Adrenal gland (tissue), 9 donors: ENCODE measurements at regions not wholly inside any gene's neighbourhood (a gene's known extent, or its start where the extent isn't known, plus 50 kb on each side); places are given as distances from the start of the nearest gene placed in this dataset.

Experiments used
- DNase-seq, 7 donors: peaks; one replicate each; pipeline ENCODE4 v3.0.0-alpha.2; 2019 to 2020
- H3K27ac ChIP-seq, 5 donors: fragments of 200-600 bp; sonication (generic) in 4 of 5; 1 replicate in 3 of 5; 2 replicates in 2 of 5; pipeline versions ENCODE4 v1.5.1 to v1.8.0; 2016 to 2020; ENCODE audit warnings: mild to moderate bottlenecking in 1 of 5
- H3K27me3 ChIP-seq: fragments of 200-600 bp; 2 replicates; pipeline ENCODE4 v1.8.0; 2021
- H3K36me3 ChIP-seq, 2 donors: fragments of 200-600 bp; replicated peaks in 1 of 2; 1 replicate in 1 of 2; 2 replicates in 1 of 2; pipeline versions ENCODE4 v1.5.1 to v1.8.0; 2018 to 2022
- H3K4me1 ChIP-seq, 2 donors: fragments of 200-600 bp; replicated peaks in 1 of 2; 1 replicate in 1 of 2; 2 replicates in 1 of 2; pipeline versions ENCODE4 v1.5.1 to v1.8.0; 2018 to 2021
- H3K4me3 ChIP-seq, 4 donors: fragments of 200-600 bp; sonication (generic) in 3 of 4; one replicate each; pipeline ENCODE4 v1.5.1; 2016 to 2018
- H3K9me3 ChIP-seq, 3 donors: fragments of 200-600 bp; sonication (generic) in 1 of 3; replicated peaks in 1 of 3; 1 replicate in 2 of 3; 2 replicates in 1 of 3; pipeline versions ENCODE4 v1.5.1 to v1.8.0; 2016 to 2021
- POLR2A ChIP-seq, 2 donors: fragments of 450-650 bp; IDR thresholded peaks; one replicate each; pipeline ENCODE4 v1.6.1; 2017; ENCODE audit warnings: antibody characterized with exemption in 2 of 2, mild to moderate bottlenecking in 2 of 2, moderate library complexity in 1 of 2
- WGBS, 4 donors: extraction: QIAGEN DNeasy Blood & Tissue Kit in 2 of 4; methylation state at CpG; one replicate each; pipeline versions ENCODE4 v1.1.5 to v1.1.7; 2013 to 2017; 5-methylcytosine and 5-hydroxymethylcytosine counted together
- intact Hi-C, 2 donors: fragments of 100-400 bp; cut with DNase I; formaldehyde crosslinking; loops; one replicate each; pipeline versions ENCODE4 v1.14.1 to v1.15.0; 2022 to 2023
- TF ChIP-seq, protein P1 (sequence below), 6 experiments: fragments of 450-650 bp in 4 of 6; fragments of 200-600 bp in 2 of 6; sonication (generic) in 1 of 6; IDR thresholded peaks; 1 replicate in 5 of 6; 2 replicates in 1 of 6; pipeline versions ENCODE4 v1.5.1 to v1.8.0; 2016 to 2021; ENCODE audit warnings: antibody characterized with exemption in 6 of 6, mild to moderate bottlenecking in 2 of 6, moderate library complexity in 1 of 6
- donor health status: healthy with polysubstance abuse.
- donor health status: Bipolar disorder and iron deficiency.
- donor health status: DM: yes; HTN: yes; CAD: no.
- donor health status: DM: no; HTN: no; CAD: no.
- donor health status: DM: no; HTN: no; CAD: no.

DNA sequence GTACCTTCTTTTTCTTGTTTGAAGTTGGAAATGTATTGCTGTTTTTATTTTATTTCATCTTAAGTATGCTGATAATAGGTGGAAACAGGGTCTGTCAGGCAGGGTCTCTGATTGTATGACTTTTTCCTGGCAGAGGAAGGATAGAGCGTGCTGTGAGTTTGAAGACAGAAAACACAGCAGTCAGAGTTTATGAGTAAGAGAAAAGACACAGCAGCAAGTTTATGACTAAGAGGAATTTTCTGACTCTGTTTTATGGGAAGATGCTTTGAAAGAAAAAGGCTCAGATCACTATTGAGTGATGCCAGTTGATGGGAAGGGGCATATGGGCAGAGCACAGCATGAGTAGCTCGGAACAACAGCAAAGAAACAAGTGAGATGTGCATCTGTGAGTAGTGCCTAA is 379.1 kb downstream of the MEIS1 start:
- H3K36me3 ChIP-seq: no peaks in the 10 kb centered on the region
- no peaks in the 10 kb centered on the region for H3K4me1 ChIP-seq
- H3K27ac ChIP-seq: no peak overlapping the region
- WGBS, 4 donors: 85 to 99% (median 90%) methylated on average over 2 of the region's 2 CpGs
- H3K9me3 ChIP-seq: peaks cover 0 to 6% (median 0%) of the 10 kb centered on the region in 3 donors
- DNase-seq: no peak
- TF ChIP-seq, protein P1, sequence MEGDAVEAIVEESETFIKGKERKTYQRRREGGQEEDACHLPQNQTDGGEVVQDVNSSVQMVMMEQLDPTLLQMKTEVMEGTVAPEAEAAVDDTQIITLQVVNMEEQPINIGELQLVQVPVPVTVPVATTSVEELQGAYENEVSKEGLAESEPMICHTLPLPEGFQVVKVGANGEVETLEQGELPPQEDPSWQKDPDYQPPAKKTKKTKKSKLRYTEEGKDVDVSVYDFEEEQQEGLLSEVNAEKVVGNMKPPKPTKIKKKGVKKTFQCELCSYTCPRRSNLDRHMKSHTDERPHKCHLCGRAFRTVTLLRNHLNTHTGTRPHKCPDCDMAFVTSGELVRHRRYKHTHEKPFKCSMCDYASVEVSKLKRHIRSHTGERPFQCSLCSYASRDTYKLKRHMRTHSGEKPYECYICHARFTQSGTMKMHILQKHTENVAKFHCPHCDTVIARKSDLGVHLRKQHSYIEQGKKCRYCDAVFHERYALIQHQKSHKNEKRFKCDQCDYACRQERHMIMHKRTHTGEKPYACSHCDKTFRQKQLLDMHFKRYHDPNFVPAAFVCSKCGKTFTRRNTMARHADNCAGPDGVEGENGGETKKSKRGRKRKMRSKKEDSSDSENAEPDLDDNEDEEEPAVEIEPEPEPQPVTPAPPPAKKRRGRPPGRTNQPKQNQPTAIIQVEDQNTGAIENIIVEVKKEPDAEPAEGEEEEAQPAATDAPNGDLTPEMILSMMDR (IDR thresholded peaks at IDR 0.05): no peak
- no peak for TF ChIP-seq POLR2A (IDR thresholded peaks at IDR 0.05)
- no peaks in the 10 kb centered on the region for H3K27me3 ChIP-seq
- intact Hi-C loops: no loop called here
- no peak overlapping the region for H3K4me3 ChIP-seq

- TF ChIP-seq, protein P1 (IDR thresholded peaks at IDR 0.05): no peak
- no peak for TF ChIP-seq POLR2A (IDR thresholded peaks at IDR 0.05)
- 83 to 87% (median 85%) methylated on average over 1 of the region's 1 CpG for WGBS, 4 donors
- intact Hi-C loops: no loop called here
Observed at GRCh38 chr2:66814916-66815315, 380.0 kb downstream of the MEIS1 start.

GRCh38 chr2:66815886-66816285 is 381.0 kb downstream of the MEIS1 start:
- DNase-seq: no peak
- peaks cover 0 to 6% (median 0%) of the 10 kb centered on the region in 3 donors for H3K9me3 ChIP-seq
- WGBS, 4 donors: 87 to 95% (median 90%) methylated on average over 4 of the region's 4 CpGs
- H3K27me3 ChIP-seq: no peaks in the 10 kb centered on the region
- H3K27ac ChIP-seq: no peak overlapping the region
- no peaks in the 10 kb centered on the region for H3K36me3 ChIP-seq
- no peak for TF ChIP-seq POLR2A (IDR thresholded peaks at IDR 0.05)
- TF ChIP-seq, protein P1 (IDR thresholded peaks at IDR 0.05): no peak
- H3K4me1 ChIP-seq: no peaks in the 10 kb centered on the region
- no peak overlapping the region for H3K4me3 ChIP-seq
- intact Hi-C loops: no loop called here

More at GRCh38 chr2:66814916-66815315, 380.0 kb downstream of the MEIS1 start:
- Histone ChIP-seq H3K27ac (no peak overlapping the region), H3K36me3 (no peaks in the 10 kb centered on the region), H3K4me3 (no peak overlapping the region), H3K9me3 (peaks cover 0 to 6% (median 0%) of the 10 kb centered on the region in 3 donors), H3K27me3 (no peaks in the 10 kb centered on the region), H3K4me1 (no peaks in the 10 kb centered on the region)
- no peak for DNase-seq

DNA sequence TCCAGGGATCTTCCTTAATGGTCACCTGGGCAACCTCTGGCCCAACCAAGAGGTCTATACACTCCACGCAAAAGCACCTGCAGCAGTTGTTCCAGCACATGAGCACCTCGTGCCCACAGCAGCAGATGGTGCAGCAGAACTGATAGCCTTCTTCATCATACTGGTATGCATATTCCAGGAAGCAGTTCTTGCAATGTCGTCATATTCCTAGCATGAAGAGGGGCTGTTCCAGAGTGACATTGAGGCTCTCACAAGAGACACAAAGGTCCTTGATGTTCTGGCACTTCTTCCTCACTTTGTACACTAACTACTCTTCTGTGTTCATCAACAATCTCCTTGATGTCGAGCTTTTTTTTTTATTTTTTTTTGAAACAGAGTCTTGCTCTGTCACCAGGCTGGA is 386.2 kb downstream of the MEIS1 start:
- intact Hi-C loops: no loop called here
- Histone ChIP-seq H3K27ac (no peak overlapping the region), H3K36me3 (no peaks in the 10 kb centered on the region)

More for the DNA sequence above, 386.2 kb downstream of the MEIS1 start:
- 91 to 98% (median 94%) methylated on average over 4 of the region's 4 CpGs for WGBS, 4 donors
- TF ChIP-seq POLR2A (IDR thresholded peaks at IDR 0.05): no peak
- TF ChIP-seq, protein P1 (IDR thresholded peaks at IDR 0.05): no peak
- Histone ChIP-seq H3K27me3 (no peaks in the 10 kb centered on the region), H3K4me1 (peaks cover 0 to 5% of the 10 kb centered on the region in 2 donors), H3K9me3 (no peaks in the 10 kb centered on the region), H3K4me3 (no peak overlapping the region)
- no peak for DNase-seq
